Iris pigment epithelial cell (primary cell): ENCODE measurements at regions not wholly inside any gene's neighbourhood (a gene's known extent, or its start where the extent isn't known, plus 50 kb on each side); places are given as distances from the start of the nearest gene placed in this dataset.

Source experiments
- DNase-seq: peaks from one replicate; pipeline ENCODE4 v3.0.0-alpha.2; 2011; ENCODE audit warnings: low read depth

- no peak for DNase-seq
Observed at GRCh38 chr2:126392889-126393288, 263.1 kb upstream of the GYPC start.

- no peak for DNase-seq
Observed at GRCh38 chr2:126399001-126399400, 257.0 kb upstream of the GYPC start.

GRCh38 chr2:126403039-126403628 lies 252.8 kb upstream of the GYPC start:
- DNase-seq: no peak

GRCh38 chr2:126406267-126406666 lies 249.7 kb upstream of the GYPC start:
- no peak for DNase-seq

- DNase-seq: no peak
Observed at GRCh38 chr2:126408671-126409070, 247.3 kb upstream of the GYPC start.

GRCh38 chr2:126409850-126410249 lies 246.1 kb upstream of the GYPC start:
- DNase-seq: no peak

- no peak for DNase-seq
Observed at GRCh38 chr2:126413079-126413478, 242.9 kb upstream of the GYPC start.

- DNase-seq: no peak
Observed at GRCh38 chr2:126419403-126419802, 236.6 kb upstream of the GYPC start.

GRCh38 chr2:126425943-126426342 lies 230.0 kb upstream of the GYPC start:
- no peak for DNase-seq

- no peak for DNase-seq
Observed at GRCh38 chr2:126429103-126429502, 226.9 kb upstream of the GYPC start.

- no peak for DNase-seq
Observed at GRCh38 chr2:126431136-126431535, 224.8 kb upstream of the GYPC start.

GRCh38 chr2:126436411-126436810 lies 219.5 kb upstream of the GYPC start:
- no peak for DNase-seq

GRCh38 chr2:126437016-126437415 lies 218.9 kb upstream of the GYPC start:
- no peak for DNase-seq

- no peak for DNase-seq
Observed at GRCh38 chr2:126444512-126444911, 211.4 kb upstream of the GYPC start.

GRCh38 chr2:126446106-126446695 lies 209.8 kb upstream of the GYPC start:
- no peak for DNase-seq

GRCh38 chr2:126448611-126449010 lies 207.3 kb upstream of the GYPC start:
- no peak for DNase-seq

- no peak for DNase-seq
Observed at GRCh38 chr2:126449677-126450076, 206.3 kb upstream of the GYPC start.

- no peak for DNase-seq
Observed at GRCh38 chr2:126463892-126464674, 191.9 kb upstream of the GYPC start.

GRCh38 chr2:126467367-126468054 lies 188.4 kb upstream of the GYPC start:
- DNase-seq: no peak

- no peak for DNase-seq
Observed at GRCh38 chr2:126475031-126475430, 180.9 kb upstream of the GYPC start.

GRCh38 chr2:126476691-126477090 lies 179.3 kb upstream of the GYPC start:
- DNase-seq: no peak

GRCh38 chr2:126480033-126480432 lies 175.9 kb upstream of the GYPC start:
- no peak for DNase-seq
